Fibroblast of mammary gland (primary cell): ENCODE measurements at regions not wholly inside any gene's neighbourhood (a gene's known extent, or its start where the extent isn't known, plus 50 kb on each side); places are given as distances from the start of the nearest gene placed in this dataset.

Experiments
- DNase-seq: peaks from one replicate; pipeline ENCODE4 v3.0.0-alpha.2; 2010; ENCODE audit warnings: low read depth
- H3K4me3 ChIP-seq: 2 replicates; pipeline ENCODE4 v1.5.1; 2011; ENCODE audit warnings: low read depth, mild to moderate bottlenecking, low read length, moderate library complexity; ENCODE audit not compliant: control insufficient read depth
- CTCF ChIP-seq: conservative IDR thresholded peaks from 2 replicates; pipeline ENCODE4 v1.5.1; 2011; ENCODE audit warnings: low read depth, low read length, inconsistent platforms; ENCODE audit not compliant: control insufficient read depth, insufficient read depth

- DNase-seq = no peak
- no peak overlapping the region for H3K4me3 ChIP-seq
- no peak for TF ChIP-seq CTCF
These were observed 566.2 kb downstream of the MID1IP1 start for GRCh38 chrX:39367416-39367815.

- H3K4me3 ChIP-seq = no peak overlapping the region
- no peak for DNase-seq
- no peak for TF ChIP-seq CTCF
These were observed 570.9 kb downstream of the MID1IP1 start for GRCh38 chrX:39372115-39372514.

- no peak for TF ChIP-seq CTCF
- H3K4me3 ChIP-seq = no peak overlapping the region
- no peak for DNase-seq
These were observed 575.9 kb downstream of the MID1IP1 start for GRCh38 chrX:39377157-39377556.

- TF ChIP-seq CTCF = no peak
- no peak overlapping the region for H3K4me3 ChIP-seq
- DNase-seq = no peak
These were observed 576.5 kb downstream of the MID1IP1 start for GRCh38 chrX:39377773-39378172.

- no peak for DNase-seq
- no peak for TF ChIP-seq CTCF
These were observed 580.2 kb downstream of the MID1IP1 start for GRCh38 chrX:39381422-39381821.

GRCh38 chrX:39384996-39385395, 583.7 kb downstream of the MID1IP1 start:
- DNase-seq = no peak
- H3K4me3 ChIP-seq = no peak overlapping the region
- TF ChIP-seq CTCF = no peak

More at GRCh38 chrX:39381422-39381821, 580.2 kb downstream of the MID1IP1 start:
- no peak overlapping the region for H3K4me3 ChIP-seq

GRCh38 chrX:39388730-39389129, 587.5 kb downstream of the MID1IP1 start:
- no peak for TF ChIP-seq CTCF
- no peak for DNase-seq
- no peak overlapping the region for H3K4me3 ChIP-seq
